NB4 (cell line): ENCODE measurements at regions not wholly inside any gene's neighbourhood (a gene's known extent, or its start where the extent isn't known, plus 50 kb on each side); places are given as distances from the start of the nearest gene placed in this dataset.

Source experiments
- CTCF ChIP-seq: IDR thresholded peaks from one replicate; pipeline ENCODE4 v1.5.1; 2012; ENCODE audit warnings: low read depth, low read length
- MAX ChIP-seq: IDR thresholded peaks from 2 replicates; pipeline ENCODE4 v1.6.1; 2011; ENCODE audit warnings: low read depth, low read length
- MYC ChIP-seq: IDR thresholded peaks from 2 replicates; pipeline ENCODE4 v1.6.1; 2011; ENCODE audit warnings: low read depth, low read length
- POLR2A ChIP-seq: IDR thresholded peaks from 2 replicates; pipeline ENCODE4 v1.6.1; 2011; ENCODE audit warnings: mild to moderate bottlenecking; ENCODE audit not compliant: insufficient read length; ENCODE audit errors: extremely low read depth

- TF ChIP-seq CTCF (no peak), POLR2A (no peak), MYC (no peak), MAX (no peak)
These were observed 1433.3 kb upstream of the C9orf72 start for GRCh38 chr9:29006628-29007027.
